Mononuclear cell (primary cell): ENCODE measurements at regions not wholly inside any gene's neighbourhood (a gene's known extent, or its start where the extent isn't known, plus 50 kb on each side); places are given as distances from the start of the nearest gene placed in this dataset.

Experiments used
- H3K27me3 ChIP-seq: 2 replicates; pipeline ENCODE4 v1.6.0; 2011; ENCODE audit warnings: low read length, control low read depth; ENCODE audit not compliant: insufficient read depth
- H3K4me1 ChIP-seq: 2 replicates; pipeline ENCODE4 v1.5.1; 2011; ENCODE audit warnings: mild to moderate bottlenecking, low read length, control low read depth; ENCODE audit not compliant: insufficient read depth
- H3K4me3 ChIP-seq: 2 replicates; pipeline ENCODE4 v1.5.1; 2011; ENCODE audit warnings: mild to moderate bottlenecking, low read length, moderate library complexity
- H3K9me3 ChIP-seq: 2 replicates; pipeline ENCODE4 v1.5.1; 2011; ENCODE audit warnings: low read depth, mild to moderate bottlenecking, control low read depth, low read length

GRCh38 chr10:36195364-36195763 lies 553.3 kb upstream of the FZD8 start:
- Histone ChIP-seq H3K4me1 (no peaks in the 10 kb centered on the region), H3K4me3 (no peak overlapping the region), H3K9me3 (peaks cover 8% of the 10 kb centered on the region), H3K27me3 (no peaks in the 10 kb centered on the region)

- Histone ChIP-seq H3K4me3 (no peak overlapping the region), H3K27me3 (no peaks in the 10 kb centered on the region), H3K4me1 (no peaks in the 10 kb centered on the region), H3K9me3 (peaks cover 8% of the 10 kb centered on the region)
Measured at GRCh38 chr10:36194276-36194675, 552.2 kb upstream of the FZD8 start.

GRCh38 chr10:36191009-36191408 lies 548.9 kb upstream of the FZD8 start:
- H3K4me1 ChIP-seq: no peaks in the 10 kb centered on the region
- H3K4me3 ChIP-seq: no peak overlapping the region
- no peaks in the 10 kb centered on the region for H3K27me3 ChIP-seq
- peaks cover 8% of the 10 kb centered on the region for H3K9me3 ChIP-seq

- H3K4me1 ChIP-seq: no peaks in the 10 kb centered on the region
- no peak overlapping the region for H3K4me3 ChIP-seq
- peaks cover 8% of the 10 kb centered on the region for H3K9me3 ChIP-seq
- H3K27me3 ChIP-seq: no peaks in the 10 kb centered on the region
Measured at GRCh38 chr10:36188461-36188860, 546.4 kb upstream of the FZD8 start.

GRCh38 chr10:36188080-36188453 lies 546.0 kb upstream of the FZD8 start:
- H3K4me3 ChIP-seq: no peak overlapping the region
- H3K27me3 ChIP-seq: no peaks in the 10 kb centered on the region
- peaks cover 8% of the 10 kb centered on the region for H3K9me3 ChIP-seq
- no peaks in the 10 kb centered on the region for H3K4me1 ChIP-seq

GRCh38 chr10:36187380-36188079 lies 545.4 kb upstream of the FZD8 start:
- Histone ChIP-seq H3K4me3 (no peak overlapping the region), H3K27me3 (no peaks in the 10 kb centered on the region), H3K9me3 (peaks cover 8% of the 10 kb centered on the region), H3K4me1 (no peaks in the 10 kb centered on the region)

- Histone ChIP-seq H3K4me3 (no peak overlapping the region), H3K9me3 (no peaks in the 10 kb centered on the region), H3K27me3 (no peaks in the 10 kb centered on the region), H3K4me1 (no peaks in the 10 kb centered on the region)
Measured at GRCh38 chr10:36185097-36185496, 543.0 kb upstream of the FZD8 start.

GRCh38 chr10:36183726-36184125 lies 541.6 kb upstream of the FZD8 start:
- H3K9me3 ChIP-seq: no peaks in the 10 kb centered on the region
- H3K4me3 ChIP-seq: no peak overlapping the region
- H3K27me3 ChIP-seq: no peaks in the 10 kb centered on the region
- H3K4me1 ChIP-seq: no peaks in the 10 kb centered on the region

GRCh38 chr10:36183056-36183455 lies 541.0 kb upstream of the FZD8 start:
- no peaks in the 10 kb centered on the region for H3K9me3 ChIP-seq
- H3K27me3 ChIP-seq: no peaks in the 10 kb centered on the region
- H3K4me3 ChIP-seq: no peak overlapping the region
- no peaks in the 10 kb centered on the region for H3K4me1 ChIP-seq

GRCh38 chr10:36182606-36183005 lies 540.5 kb upstream of the FZD8 start:
- Histone ChIP-seq H3K27me3 (no peaks in the 10 kb centered on the region), H3K9me3 (no peaks in the 10 kb centered on the region), H3K4me1 (no peaks in the 10 kb centered on the region), H3K4me3 (no peak overlapping the region)

GRCh38 chr10:36182179-36182566 lies 540.1 kb upstream of the FZD8 start:
- H3K27me3 ChIP-seq: no peaks in the 10 kb centered on the region
- H3K4me3 ChIP-seq: no peak overlapping the region
- H3K4me1 ChIP-seq: no peaks in the 10 kb centered on the region
- no peaks in the 10 kb centered on the region for H3K9me3 ChIP-seq

GRCh38 chr10:36181426-36182178 lies 539.5 kb upstream of the FZD8 start:
- Histone ChIP-seq H3K4me3 (no peak overlapping the region), H3K4me1 (no peaks in the 10 kb centered on the region), H3K9me3 (no peaks in the 10 kb centered on the region), H3K27me3 (no peaks in the 10 kb centered on the region)

- Histone ChIP-seq H3K4me1 (no peaks in the 10 kb centered on the region), H3K4me3 (no peak overlapping the region), H3K27me3 (no peaks in the 10 kb centered on the region), H3K9me3 (no peaks in the 10 kb centered on the region)
Measured at GRCh38 chr10:36178616-36179015, 536.5 kb upstream of the FZD8 start.

GRCh38 chr10:36177071-36177470 lies 535.0 kb upstream of the FZD8 start:
- Histone ChIP-seq H3K4me1 (no peaks in the 10 kb centered on the region), H3K9me3 (no peaks in the 10 kb centered on the region), H3K27me3 (no peaks in the 10 kb centered on the region), H3K4me3 (no peak overlapping the region)

GRCh38 chr10:36175954-36176353 lies 533.9 kb upstream of the FZD8 start:
- H3K9me3 ChIP-seq: no peaks in the 10 kb centered on the region
- no peaks in the 10 kb centered on the region for H3K4me1 ChIP-seq
- H3K27me3 ChIP-seq: no peaks in the 10 kb centered on the region
- H3K4me3 ChIP-seq: no peak overlapping the region

- Histone ChIP-seq H3K27me3 (no peaks in the 10 kb centered on the region), H3K4me1 (no peaks in the 10 kb centered on the region), H3K9me3 (no peaks in the 10 kb centered on the region), H3K4me3 (no peak overlapping the region)
Measured at GRCh38 chr10:36173364-36173763, 531.3 kb upstream of the FZD8 start.
